ENCODE measurements at regions not wholly inside any gene's neighbourhood (a gene's known extent, or its start where the extent isn't known, plus 50 kb on each side); places are given as distances from the start of the nearest gene placed in this dataset.

DNA sequence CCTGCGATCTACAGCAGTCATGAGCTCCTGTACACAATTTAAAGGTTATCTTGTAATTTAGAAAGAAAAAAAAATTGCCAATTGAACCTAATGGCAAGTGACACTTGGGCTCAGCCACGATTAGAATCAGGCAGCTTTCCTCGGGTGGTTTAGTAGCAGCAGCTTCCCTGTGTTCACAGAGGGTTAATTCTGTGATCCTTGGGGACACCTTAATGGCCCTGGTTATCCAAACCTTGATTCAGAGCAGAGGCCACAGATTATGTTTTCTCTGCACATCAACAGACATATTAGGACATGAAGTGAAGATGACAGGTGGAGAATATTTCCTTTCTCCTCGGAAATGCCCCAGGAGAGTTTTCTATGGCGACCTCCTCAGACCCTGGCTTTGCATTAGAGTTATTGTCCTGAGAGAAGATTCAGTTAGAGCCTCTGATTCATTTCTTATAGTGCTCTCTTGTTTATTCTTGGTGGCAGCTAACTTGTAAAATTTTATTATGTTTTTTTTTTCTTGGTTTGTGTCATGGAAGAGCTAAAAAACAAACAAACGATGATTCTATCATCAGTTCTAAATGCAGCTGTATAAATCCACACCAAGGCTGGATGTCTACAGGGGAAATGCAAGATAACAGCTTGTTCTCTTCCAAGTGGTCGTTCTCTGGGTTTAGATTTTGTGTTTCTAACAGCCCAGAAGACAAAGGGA, 351.2 kb upstream of the DYNLRB2 start:
- DNase-seq (ENCODE audit: low spot score) = no peak

DNA sequence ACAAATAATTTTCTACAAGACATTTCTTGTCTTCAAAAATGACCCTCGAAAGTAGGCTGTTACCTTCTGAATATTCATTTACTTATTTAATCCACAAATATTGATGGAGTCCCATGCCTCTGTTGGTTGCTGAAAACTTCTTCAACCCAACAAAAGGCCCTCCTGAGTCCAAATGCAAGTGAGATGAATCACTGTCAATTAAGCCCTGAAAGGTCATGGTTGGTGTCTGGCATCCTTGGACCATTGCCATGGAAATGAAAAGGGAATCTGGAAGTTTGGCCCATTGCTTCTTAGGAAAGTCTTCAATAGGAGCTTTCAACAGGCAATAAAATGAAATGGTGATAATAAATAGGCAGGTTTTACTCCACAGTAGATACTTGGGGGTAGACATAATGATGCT, 364.7 kb upstream of the DYNLRB2 start:
- DNase-seq (ENCODE audit: low spot score) = no peak

DNA sequence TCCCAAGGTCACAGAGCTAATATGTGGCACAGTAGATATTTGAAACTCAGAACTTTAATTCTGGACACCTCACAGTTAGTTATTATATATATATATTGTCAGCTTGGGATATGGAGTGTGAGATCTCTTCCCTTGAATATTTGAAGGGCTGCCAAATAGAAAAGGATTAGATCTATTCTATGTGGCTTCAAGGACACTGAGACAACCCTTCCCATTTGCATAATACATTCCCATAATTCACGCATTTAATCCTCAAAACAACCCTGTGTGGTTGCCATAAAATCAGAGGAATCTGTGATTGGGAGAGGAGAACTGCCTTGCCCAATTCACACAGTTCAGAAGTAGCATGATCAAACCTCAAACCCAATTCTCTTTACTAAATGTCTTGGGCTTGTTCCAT, 365.8 kb upstream of the DYNLRB2 start:
- DNase-seq (ENCODE audit: low spot score) = no peak

DNA sequence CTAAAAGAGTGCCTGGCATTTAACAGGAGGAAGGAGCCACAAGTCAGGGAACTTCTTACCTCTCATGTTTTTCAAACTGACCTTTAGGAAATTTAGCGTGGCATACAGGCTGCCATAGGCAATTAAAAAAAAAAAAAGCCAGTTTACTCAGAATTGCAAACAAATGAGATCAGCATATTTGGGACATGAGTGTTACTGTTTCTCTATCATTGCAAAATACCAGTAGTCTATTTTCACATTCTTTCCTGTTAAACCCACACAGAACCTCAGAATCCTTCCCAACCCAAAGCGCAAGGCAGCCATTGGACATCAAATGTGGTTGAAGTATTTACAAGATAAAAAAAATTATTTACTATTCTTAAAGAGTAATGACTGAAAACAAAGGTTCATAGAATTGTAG, 366.4 kb upstream of the DYNLRB2 start:
- no peak for DNase-seq (ENCODE audit: low spot score)

DNA sequence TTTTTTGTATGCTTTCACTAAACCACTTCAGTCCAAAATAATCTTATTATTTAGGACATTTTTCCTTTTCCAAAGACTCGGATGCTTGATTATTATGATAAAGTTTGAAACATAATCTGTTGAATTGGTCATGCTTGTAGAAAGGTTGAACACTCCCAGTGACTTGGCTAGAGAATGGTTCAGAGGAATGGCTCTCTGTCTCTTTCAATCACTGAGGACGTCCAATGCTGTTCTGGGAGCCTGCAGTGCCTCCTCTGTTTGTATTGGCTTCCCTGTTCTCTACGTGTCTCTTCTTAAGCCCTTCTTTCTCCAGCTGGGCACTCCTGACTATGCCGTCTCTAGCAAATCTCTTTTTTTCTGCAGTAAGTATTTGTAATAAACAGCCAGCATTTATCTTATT, 369.0 kb upstream of the DYNLRB2 start:
- no peak for DNase-seq (ENCODE audit: low spot score)

DNA sequence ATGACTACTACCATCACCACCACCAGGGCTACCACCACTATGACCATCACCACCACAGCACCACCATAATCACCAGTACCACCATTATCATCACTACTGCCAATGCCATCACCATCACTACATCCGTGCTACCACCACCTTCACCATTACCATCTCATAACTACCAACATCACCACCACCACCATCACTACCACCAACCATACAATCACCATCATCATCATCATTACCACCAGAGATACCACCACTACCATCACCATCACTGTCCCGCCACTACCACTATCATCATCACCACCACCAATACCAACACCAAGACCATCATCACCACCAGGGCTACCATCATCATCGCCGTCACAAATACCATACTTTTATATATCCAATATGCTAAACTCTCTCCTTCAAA, 369.6 kb upstream of the DYNLRB2 start:
- DNase-seq (ENCODE audit: low spot score) = no peak

DNA sequence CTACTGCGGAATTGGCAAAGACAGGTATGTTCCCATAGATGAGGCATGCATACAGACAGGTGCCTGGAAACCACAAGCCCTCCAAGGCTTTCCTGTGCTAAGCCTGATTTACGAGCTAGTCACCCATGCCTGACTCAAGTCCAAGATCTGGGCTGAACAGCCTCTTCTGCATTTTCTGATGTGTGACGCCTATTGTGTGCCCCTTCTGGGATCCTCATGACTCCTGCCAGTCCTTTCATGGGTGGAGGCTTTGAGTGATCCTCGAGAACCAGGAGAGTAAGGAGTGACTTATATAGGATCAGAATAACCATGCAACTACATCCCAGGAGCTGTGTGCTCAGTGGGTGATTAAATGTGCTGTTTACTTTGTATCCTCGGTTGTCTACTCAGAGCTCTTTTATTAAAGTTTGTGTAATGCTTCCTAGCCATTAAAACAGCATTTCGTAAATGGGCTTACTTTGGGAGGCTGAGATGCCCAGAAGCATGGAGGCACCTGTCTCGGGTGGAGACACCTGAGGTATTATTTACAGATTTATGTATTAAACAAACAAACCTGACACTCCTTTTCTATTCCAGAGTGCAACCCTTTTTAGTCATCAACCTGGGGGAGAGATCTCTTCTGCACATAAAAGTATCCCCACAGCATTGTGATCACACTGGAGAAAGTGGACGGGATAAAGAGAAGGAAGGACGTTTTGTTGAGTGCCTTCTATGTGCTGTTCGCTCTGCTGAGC, 373.0 kb upstream of the DYNLRB2 start:
- DNase-seq (ENCODE audit: low spot score) = no peak

DNA sequence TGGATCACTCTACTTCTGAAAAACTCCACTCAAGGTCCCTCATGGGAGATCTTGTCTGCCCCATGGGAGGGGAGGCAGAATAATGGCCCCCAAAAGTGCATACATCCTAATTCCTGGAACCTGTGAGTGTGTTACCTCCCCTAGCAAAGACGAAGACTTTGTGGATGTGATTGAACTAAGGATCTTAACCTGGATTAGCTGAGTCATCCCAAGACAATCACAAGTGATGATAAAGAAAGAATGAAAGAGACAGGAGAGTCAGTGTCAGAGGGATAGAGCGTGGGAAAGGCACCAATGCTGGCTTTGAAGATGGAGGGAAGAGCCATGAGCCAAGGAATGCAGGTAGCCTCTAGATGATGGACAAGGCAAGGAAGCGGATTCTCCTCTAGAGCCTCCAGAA, 374.7 kb upstream of the DYNLRB2 start:
- DNase-seq (ENCODE audit: low spot score) = no peak

DNA sequence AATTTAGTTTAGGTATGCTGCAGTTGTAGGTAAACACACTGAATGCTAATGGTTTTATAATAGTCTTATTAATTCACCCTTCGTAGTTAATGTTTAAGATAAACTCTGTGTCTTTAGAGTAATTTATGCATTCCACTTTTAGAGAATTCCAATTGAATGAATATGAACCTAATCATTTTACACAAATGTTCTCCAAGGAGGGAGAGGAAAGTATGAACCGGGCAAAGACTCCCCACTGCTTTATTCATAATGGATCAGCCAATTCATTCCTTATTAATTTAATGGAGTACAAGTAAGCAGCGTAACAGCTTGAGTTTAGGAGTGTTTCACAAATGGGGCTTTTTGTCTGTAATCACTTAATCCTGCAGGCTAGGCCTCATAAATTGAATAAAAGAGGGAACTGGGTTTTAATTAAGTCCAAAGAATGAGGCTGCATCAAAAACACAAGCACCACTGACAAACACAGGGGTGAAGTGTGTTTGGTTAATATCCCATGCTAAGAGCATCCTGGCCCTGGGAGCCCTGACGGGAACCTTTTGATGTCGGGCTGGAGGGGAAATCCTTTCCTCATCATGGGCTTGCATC, 375.7 kb upstream of the DYNLRB2 start:
- DNase-seq (ENCODE audit: low spot score) = no peak

DNA sequence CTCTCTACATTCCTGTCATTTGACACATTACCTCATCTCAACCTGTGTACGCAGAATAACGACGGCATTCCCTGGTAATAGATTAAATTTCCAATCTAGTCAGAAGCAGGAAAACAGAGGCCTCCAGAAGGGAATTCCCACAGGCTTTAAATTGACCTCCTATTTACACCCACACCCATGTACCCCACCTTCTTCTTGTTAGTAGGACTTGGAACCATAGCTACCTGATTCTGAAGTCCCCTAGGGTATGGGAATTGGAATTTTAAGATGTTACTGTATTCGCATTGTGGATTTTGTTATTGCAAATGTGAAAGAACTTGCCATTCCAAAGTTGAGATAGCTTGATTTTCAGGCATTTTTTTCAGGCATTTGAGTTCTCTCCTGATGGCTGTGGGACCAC, 377.5 kb upstream of the DYNLRB2 start:
- no peak for DNase-seq (ENCODE audit: low spot score)

DNA sequence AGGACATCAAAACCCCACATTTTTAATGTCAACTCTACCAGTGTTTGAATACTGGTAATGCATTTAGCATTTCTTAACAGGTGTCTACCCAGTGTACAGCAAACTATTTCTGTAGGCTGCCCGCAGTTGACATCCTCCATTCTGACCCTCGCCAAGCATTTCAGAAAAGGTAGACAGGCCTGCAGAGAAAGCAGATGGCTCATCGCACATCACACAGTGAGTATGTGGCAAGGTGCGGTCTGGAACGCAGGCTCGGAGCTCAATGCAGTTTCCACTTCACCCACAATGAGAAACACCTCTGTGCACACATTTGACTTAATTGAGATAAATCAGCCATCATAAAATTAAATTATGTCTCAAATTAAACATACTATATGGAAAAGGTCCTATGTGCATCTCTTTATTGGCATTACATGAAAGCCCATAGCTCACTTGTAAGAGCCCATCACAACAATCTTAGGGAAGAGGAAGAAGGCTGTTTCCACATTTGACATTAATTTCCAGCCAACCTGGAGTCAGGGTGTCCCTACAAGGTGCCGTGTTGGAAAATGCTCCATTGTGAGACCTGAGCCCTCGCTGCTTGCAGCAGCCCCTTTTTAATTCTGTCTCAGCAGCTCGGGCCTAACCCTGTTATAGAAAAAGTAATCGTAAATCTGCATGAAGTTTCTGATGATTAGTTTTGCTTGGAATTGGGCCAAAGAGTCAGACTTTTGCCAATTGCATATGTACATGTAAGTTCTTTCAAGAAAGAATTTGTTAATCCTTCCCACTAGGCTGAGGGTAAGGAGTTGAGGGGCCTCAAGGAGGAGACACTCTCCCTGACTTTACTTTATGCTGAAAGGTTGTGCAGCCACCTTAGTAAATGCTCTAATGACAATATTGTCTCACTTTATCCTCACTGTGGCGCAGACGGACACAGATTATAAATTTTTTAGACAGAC, 378.7 kb upstream of the DYNLRB2 start:
- DNase-seq (ENCODE audit: low spot score) = no peak

DNA sequence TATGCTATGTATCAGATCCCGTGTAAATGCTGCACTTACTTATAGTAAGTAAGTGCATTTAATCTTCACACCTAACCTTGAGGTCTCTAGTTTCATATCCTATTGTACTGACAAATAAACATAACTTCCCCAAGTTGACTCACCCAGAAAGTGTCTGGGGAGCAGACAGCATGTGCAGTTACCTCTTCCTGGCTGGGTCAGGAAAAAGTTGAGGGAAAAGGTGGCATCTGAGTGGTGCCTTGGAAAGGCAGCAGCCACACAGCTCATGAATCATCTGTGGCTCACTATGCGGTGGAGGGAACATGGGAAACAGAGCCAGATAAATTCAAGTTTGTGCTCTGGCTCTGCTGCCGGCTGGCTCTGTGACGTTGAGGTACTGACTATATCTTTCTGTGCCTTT, 382.0 kb upstream of the DYNLRB2 start:
- DNase-seq (ENCODE audit: low spot score) = no peak

DNA sequence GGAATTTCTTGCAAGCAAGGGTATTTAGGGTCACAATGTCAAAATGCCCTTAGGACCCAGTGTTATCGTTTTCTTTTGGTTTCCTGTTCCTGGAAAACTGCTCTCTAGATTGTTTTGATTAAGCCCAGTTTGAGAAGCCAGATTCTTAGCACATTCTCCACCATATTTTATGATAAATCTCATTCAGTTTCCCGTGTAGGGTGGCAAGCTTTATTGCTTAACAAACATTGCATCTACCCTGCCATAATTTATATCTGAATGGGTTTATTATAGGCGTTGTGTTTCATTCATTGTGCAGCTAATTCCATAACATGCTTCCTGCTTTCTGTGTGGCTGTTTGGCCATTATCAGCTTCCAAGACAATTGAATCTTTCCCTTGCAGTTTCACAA, 389.1 kb upstream of the DYNLRB2 start:
- no peak for DNase-seq (ENCODE audit: low spot score)

DNA sequence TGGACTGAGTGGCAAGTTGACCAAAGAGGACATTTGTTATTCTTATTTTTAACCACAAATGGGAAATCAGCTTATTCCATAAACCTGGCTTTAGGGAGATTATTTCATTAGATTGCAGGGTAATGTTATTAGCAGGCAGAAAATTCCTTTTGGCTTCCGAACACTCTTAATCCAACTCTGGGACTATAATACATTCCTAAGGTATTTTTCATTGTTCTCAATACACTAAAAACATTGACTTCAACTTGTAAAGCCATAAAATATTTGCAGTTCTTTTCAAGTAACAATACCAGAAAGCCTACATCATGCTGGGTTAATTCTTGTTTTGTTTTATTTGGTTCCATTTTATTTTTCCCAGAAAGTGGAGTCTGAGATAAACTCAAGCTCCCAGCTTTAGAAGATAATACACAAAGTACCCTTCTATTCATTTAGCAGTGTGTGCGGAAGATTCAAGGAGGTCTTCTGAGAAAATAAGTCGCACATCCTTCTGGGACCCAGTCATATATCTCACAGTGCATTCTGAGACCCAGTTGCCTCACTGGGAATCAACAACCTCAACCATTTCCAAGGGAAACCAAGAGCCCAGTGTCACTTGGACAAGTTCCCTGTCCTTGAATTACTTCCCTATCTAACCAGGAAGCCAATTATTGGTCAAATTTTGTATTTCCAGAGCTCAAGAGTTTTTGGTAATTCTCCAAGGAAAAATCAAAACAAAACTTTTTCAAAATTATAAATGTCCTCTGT, 389.6 kb upstream of the DYNLRB2 start:
- DNase-seq (ENCODE audit: low spot score) = no peak

DNA sequence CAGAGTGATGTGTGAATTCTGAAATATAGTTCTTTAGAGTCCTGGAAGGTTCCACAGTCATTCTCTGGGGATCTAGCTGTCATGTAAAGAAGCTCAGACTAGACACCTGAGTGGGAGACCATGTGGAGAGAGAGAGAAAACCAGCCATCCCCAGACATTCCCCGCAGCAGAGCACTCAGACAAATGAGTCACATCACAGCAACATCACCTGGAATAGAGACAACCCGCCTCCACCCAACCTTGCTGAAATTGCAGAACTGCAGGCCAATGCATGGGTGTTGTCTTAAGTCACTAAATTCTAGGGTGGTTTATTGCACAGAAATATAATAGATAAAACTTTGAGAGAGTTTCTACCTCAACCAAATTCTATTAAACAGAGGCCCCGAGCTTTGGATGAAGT, 392.0 kb upstream of the DYNLRB2 start:
- no peak for DNase-seq (ENCODE audit: low spot score)

DNA sequence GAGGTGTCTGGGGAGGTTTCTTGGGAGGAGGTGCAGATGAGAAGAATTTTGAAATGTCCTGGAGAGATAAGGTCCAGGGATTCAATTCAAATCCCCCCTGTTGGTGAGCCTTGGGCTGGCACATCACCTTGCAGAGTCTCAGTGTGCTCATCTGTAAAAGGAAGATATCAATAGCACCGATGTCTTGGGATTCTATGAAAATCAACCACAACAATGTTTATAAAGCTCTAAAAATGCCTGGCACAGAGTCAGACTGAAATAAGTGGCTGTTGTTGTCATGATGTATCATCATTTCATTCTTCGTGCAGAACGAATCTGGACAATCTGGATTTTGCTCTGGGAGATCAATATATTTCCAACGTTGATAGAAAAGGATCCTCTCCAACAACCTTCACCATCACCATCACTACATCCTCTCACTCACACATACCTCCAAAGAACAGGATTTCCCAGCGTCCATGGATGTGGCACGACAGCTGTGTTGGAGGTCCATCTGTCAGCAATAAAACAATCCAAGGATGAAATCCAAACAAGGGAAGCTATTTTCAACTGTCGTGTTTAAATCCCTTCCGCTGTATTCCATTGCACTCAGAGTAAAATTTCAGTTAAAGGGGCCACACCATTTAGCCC, 393.7 kb upstream of the DYNLRB2 start:
- no peak for DNase-seq (ENCODE audit: low spot score)

DNA sequence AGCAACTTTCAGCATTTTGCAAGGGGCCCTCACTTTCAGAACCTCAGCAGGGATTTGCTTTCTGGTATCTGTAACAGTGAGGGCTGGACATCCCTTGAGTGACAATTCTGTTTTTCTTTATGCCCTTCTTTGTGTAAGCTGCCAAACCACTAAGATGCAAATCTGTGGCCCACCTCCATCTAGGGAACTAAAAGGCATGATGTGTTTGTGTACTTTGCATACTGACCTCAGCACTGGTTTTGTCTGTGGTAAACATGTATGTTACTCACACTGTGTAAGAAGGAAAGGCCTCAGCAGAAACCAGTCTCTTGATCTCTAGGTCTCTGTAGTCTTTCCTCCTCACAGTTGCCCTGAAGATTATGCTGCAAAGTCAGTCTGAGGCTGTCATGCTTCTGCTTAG, 396.6 kb upstream of the DYNLRB2 start:
- DNase-seq (ENCODE audit: low spot score) = no peak

DNA sequence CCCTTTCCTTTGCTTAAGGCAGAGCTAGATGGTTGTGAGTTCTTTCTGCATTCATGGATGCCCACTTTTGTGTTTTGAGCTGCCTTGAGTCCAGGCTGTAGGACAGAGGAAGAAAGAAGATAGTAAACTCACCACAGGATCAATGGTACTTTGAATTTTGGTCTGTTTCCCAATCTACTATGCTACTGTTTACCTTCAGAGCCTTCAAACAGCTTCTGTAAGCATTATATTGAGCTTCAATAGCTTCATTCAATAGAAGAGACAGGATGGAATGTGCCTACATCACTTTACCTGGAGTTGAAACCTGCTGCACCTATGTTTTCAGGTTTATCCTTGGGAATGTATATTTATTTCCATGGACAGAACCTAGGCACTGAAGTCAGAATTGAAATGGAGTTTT, 397.9 kb upstream of the DYNLRB2 start:
- no peak for DNase-seq (ENCODE audit: low spot score)

DNA sequence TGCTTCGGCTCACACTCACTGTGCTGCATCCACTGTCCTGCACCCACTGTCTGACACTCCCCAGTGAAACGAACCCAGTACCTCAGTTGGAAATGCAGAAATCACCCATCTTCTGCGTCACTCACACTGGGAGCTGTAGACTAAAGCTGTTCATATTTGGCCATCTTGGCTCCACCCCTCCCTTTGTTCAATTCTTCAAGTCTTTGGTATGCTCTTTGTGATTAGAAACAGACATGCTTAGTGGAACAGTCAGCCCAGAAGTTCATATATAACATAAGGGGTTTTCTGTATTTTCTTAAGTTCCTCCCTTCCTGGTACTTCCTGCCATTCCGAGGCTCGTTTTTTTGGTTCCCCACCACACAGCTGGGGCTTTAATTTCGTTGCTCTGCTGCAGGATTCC, 398.5 kb upstream of the DYNLRB2 start:
- no peak for DNase-seq (ENCODE audit: low spot score)

DNA sequence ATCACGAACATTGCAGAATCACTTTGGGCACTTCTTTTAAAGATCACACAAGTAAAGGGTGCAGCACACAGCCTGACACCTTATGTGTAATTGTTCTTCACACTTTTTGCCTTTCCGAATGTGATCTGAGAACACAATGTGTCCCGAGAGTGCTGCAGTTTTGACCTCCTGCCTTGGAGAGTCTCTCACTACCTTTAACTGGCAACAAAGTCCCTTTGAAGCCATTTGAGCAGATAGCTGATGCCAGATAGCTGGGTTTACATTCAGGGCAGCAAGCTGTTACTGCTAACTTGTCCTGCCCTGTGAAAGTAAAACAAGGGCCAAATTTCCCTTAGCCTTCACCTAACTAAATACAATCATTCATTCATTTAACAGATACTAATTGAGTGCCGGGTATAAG, 411.0 kb upstream of the DYNLRB2 start:
- DNase-seq (ENCODE audit: low spot score) = no peak

DNA sequence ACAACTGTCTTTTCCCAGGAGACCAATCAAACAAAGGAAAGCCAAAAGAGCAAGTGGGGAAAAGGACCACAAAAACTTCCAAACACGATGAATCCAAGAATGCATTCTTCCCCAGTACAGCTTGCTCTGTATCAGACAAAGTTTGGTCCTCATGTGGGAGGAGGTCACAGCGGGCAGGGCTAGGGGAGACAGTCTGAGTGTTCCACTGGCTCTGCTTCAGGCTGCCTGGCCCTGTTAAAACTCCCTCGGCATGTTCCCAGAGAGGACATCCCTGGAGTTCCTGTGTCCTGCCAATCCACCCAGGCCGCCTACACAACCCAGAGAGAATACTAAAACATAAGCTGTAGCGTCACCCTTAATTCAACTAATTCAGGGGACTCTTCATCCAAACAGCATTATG, 415.1 kb upstream of the DYNLRB2 start:
- no peak for DNase-seq (ENCODE audit: low spot score)
